Activated T-cell treated with anti-CD3 and anti-CD28 coated beads, Interleukin-2, amount 50 U/mL, for 72 hours (primary cell): ENCODE measurements at regions not wholly inside any gene's neighbourhood (a gene's known extent, or its start where the extent isn't known, plus 50 kb on each side); places are given as distances from the start of the nearest gene placed in this dataset.

Experiments used
- ATAC-seq, 2 donors: fragments of 150-1000 bp; cut with Tn5 transposase; replicated peaks in 1 of 2; 2 replicates each; pipeline ENCODE4 v1.10.0; 2021; ENCODE audit warnings: moderate library complexity in 2 of 2, mild to moderate bottlenecking in 1 of 2
- DNase-seq, 2 donors: peaks; one replicate each; pipeline ENCODE4 v3.0.0; 2021 to 2022; ENCODE audit warnings: mixed read lengths in 1 of 2
- H3K27ac Mint-ChIP-seq: one replicate; pipeline ENCODE4 v1.8.0; 2022; ENCODE audit warnings: mild to moderate bottlenecking, moderate library complexity, mixed read lengths
- H3K27me3 Mint-ChIP-seq: one replicate; pipeline ENCODE4 v1.8.0; 2022; ENCODE audit warnings: low read depth, mixed read lengths
- H3K36me3 Mint-ChIP-seq, 2 donors: one replicate each; pipeline ENCODE4 v1.8.0; 2022; ENCODE audit warnings: mixed read lengths in 2 of 2, mild to moderate bottlenecking in 1 of 2; ENCODE audit not compliant: insufficient read depth in 2 of 2
- H3K4me1 Mint-ChIP-seq: one replicate; pipeline ENCODE4 v1.8.0; 2022; ENCODE audit warnings: low read depth, mixed read lengths
- H3K4me3 Mint-ChIP-seq, 2 donors: one replicate each; pipeline ENCODE4 v1.8.0; 2022; ENCODE audit warnings: mild to moderate bottlenecking in 2 of 2, mixed read lengths in 2 of 2, moderate library complexity in 2 of 2
- H3K9me3 Mint-ChIP-seq, 2 donors: one replicate each; pipeline ENCODE4 v1.8.0; 2022; ENCODE audit warnings: mixed read lengths in 2 of 2

DNA sequence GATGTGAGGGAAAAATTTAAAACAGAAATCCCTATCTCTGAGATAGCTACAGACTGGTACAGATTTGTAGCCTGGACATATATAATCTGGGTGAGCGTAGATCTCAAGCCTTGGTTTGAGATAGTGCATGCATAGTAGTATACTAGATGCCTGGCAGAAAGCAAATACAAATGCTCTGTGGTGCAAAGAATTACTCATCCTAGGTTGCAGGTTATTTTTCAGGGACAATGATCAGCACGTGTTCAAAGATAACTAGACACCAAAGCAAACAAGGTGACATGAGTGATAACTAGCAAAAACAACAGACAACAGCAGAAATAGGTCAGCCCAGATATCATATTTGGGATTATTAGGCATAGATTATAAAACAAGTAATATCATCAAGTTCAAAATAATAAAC lies 292.5 kb downstream of the HLX start:
- Mint-ChIP-seq H3K4me3 (no peak overlapping the region), H3K27me3 (no peaks in the 10 kb centered on the region), H3K27ac (no peak overlapping the region), H3K4me1 (no peaks in the 10 kb centered on the region), H3K36me3 (peaks cover 0 to 2% of the 10 kb centered on the region in 2 donors), H3K9me3 (peaks cover 3 to 9% of the 10 kb centered on the region in 2 donors)
- ATAC-seq (no peak), DNase-seq (no peak)

DNA sequence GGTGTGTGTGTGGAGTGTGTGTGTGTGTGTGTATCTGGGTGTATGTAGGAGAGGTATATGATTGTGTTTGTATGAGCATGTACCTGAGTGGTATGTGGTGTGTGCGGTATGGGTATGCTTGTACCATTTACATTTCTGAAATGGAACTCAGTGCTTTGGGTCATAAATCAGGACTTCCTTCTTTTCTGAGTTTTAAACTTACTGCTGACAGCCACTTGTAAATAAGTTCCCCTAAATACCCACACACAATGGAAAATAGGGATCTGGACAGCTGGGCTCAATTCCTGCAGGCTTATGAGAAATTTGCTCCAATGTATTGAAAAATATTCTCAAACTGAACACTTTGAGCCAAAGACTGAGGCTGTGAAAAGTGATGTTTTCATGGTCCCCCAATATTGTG lies 293.6 kb downstream of the HLX start:
- DNase-seq (no peak), ATAC-seq (no peak)
- no peaks in the 10 kb centered on the region for H3K4me1 Mint-ChIP-seq
- H3K36me3 Mint-ChIP-seq, result peaks cover 0 to 2% of the 10 kb centered on the region in 2 donors
- H3K9me3 Mint-ChIP-seq, result peaks cover 3 to 9% of the 10 kb centered on the region in 2 donors
- no peaks in the 10 kb centered on the region for H3K27me3 Mint-ChIP-seq
- no peak overlapping the region for H3K4me3 Mint-ChIP-seq
- H3K27ac Mint-ChIP-seq, result no peak overlapping the region

- no peak for DNase-seq
- Mint-ChIP-seq H3K4me3 (no peak overlapping the region), H3K27ac (no peak overlapping the region), H3K27me3 (no peaks in the 10 kb centered on the region), H3K4me1 (no peaks in the 10 kb centered on the region), H3K36me3 (peaks cover 0 to 2% of the 10 kb centered on the region in 2 donors), H3K9me3 (peaks cover 3 to 9% of the 10 kb centered on the region in 2 donors)
- ATAC-seq, result no peak
Observed at GRCh38 chr1:221174330-221174993, 295.2 kb downstream of the HLX start.

- no peaks in the 10 kb centered on the region for H3K27me3 Mint-ChIP-seq
- ATAC-seq (no peak), DNase-seq (no peak)
- H3K4me3 Mint-ChIP-seq, result no peak overlapping the region
- no peaks in the 10 kb centered on the region for H3K4me1 Mint-ChIP-seq
- H3K27ac Mint-ChIP-seq, result no peak overlapping the region
- H3K9me3 Mint-ChIP-seq, result peaks cover 3 to 9% of the 10 kb centered on the region in 2 donors
- H3K36me3 Mint-ChIP-seq, result peaks cover 0 to 2% of the 10 kb centered on the region in 2 donors
Observed at GRCh38 chr1:221175249-221175648, 296.0 kb downstream of the HLX start.

DNA sequence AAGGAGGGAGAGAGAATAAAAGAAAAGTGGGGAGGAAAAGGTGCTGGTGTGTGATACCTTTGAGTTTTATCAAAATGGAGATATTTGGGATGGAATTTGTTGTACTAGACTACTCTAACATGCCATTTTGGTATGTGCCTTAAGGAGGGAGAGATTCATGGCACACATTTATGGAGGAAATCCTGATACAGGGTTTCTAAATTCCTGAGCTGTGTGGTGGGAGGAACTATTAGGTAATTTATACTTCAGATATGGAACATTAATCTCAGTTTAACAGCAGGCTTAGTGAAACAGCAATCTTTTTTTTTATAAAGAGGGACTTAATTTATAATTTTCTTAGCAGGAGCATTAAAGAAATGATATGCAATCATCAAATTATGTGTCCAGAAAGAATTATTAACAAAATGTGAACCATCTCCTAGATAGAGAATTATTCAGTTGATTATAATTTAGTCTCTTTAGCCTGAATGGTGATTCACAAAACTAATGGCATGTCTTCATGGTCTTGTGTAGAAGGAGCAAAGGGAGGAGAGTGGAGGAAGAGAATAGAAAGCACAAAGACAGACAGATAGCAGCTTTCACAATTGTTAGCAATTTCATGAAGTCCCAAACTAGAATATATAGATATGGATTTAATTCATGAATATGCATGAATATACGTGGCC lies 301.6 kb downstream of the HLX start:
- Mint-ChIP-seq H3K9me3 (no peaks in the 10 kb centered on the region), H3K27ac (no peak overlapping the region), H3K27me3 (no peaks in the 10 kb centered on the region), H3K4me3 (no peak overlapping the region), H3K4me1 (no peaks in the 10 kb centered on the region), H3K36me3 (no peaks in the 10 kb centered on the region)
- DNase-seq (no peak), ATAC-seq (no peak)

DNA sequence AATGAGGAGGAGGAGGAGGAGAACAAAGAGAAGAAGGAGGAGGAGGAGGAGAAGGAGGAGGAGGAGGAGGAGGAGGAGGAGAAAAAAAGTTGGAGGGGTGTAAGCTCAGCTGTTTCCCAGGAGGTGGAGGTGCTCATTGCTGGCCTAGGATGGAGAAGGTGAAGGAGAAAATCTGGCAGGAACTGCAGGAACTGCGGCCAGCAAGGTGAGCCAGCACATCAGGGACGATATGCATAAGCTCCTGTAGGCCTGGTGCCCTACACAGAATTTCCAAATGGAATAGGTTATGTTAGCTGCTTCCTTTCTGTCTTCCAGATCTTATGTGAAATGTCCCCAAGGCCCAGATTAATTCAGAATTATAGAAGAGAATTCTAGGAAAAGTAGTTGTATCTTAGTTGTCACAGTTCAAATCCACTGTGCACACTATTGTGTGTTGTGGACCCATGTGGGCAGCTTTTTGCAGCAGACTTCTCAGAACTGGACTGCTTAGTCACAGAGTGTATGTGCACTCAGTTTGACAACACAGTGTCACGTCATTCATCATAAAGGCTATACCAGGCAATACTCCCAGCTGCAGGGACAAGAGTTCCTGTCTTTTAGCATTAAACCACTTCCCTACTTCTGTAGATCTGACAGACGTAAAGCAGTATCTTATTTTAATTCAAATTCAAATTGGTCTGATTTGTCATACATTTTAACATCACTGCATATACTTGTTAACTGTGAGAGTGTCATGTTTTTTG lies 303.7 kb downstream of the HLX start:
- DNase-seq (no peak), ATAC-seq (peak; percentile 34 to 74)
- no peaks in the 10 kb centered on the region for H3K27me3 Mint-ChIP-seq
- no peak overlapping the region for H3K4me3 Mint-ChIP-seq
- no peaks in the 10 kb centered on the region for H3K9me3 Mint-ChIP-seq
- no peak overlapping the region for H3K27ac Mint-ChIP-seq
- H3K4me1 Mint-ChIP-seq, result no peaks in the 10 kb centered on the region
- H3K36me3 Mint-ChIP-seq, result no peaks in the 10 kb centered on the region

DNA sequence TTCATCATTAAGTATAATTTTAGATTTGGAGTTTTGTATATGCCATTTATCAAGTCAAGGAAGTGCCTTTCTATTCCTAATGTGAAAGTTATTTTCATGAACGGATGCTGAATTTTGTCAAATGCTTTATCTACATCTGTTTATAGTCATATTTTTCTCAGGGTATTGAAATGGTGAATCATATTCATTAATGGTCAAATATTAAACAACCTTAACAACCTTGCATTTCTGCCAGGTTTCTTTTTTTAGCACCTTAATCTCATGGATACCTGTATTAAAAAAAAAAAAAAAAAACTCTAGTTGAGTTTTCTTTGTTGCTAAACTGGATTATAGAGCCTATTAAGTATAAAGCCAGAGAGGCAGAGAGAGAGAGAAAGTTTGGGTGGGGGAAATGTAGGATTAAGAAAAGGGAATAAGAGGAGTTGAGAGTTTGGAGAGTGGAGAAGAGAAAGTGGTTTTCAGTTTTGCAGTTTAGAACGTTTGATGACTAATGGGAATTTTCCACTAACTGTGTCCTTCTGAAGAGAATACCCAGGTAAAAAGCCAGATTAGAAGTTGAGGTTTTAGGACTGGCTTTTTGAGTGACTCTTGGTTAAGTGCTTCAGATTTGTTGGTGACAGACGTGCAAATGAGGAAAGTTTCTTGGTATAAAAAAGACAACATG lies 305.0 kb downstream of the HLX start:
- no peak for DNase-seq
- Mint-ChIP-seq H3K9me3 (no peaks in the 10 kb centered on the region), H3K36me3 (no peaks in the 10 kb centered on the region), H3K27ac (no peak overlapping the region), H3K4me1 (no peaks in the 10 kb centered on the region), H3K4me3 (no peak overlapping the region), H3K27me3 (no peaks in the 10 kb centered on the region)
- no peak for ATAC-seq

- Mint-ChIP-seq H3K27me3 (no peaks in the 10 kb centered on the region), H3K4me3 (no peak overlapping the region), H3K27ac (no peak overlapping the region), H3K9me3 (no peaks in the 10 kb centered on the region), H3K36me3 (no peaks in the 10 kb centered on the region), H3K4me1 (no peaks in the 10 kb centered on the region)
- ATAC-seq (no peak), DNase-seq (no peak)
Observed at GRCh38 chr1:221187174-221187573, 307.9 kb downstream of the HLX start.

- no peak overlapping the region for H3K4me3 Mint-ChIP-seq
- H3K36me3 Mint-ChIP-seq, result no peaks in the 10 kb centered on the region
- H3K4me1 Mint-ChIP-seq, result no peaks in the 10 kb centered on the region
- no peak overlapping the region for H3K27ac Mint-ChIP-seq
- no peak for ATAC-seq
- H3K27me3 Mint-ChIP-seq, result no peaks in the 10 kb centered on the region
- DNase-seq, result no peak
- no peaks in the 10 kb centered on the region for H3K9me3 Mint-ChIP-seq
Observed at GRCh38 chr1:221188458-221188857, 309.2 kb downstream of the HLX start.

- no peaks in the 10 kb centered on the region for H3K36me3 Mint-ChIP-seq
- H3K4me1 Mint-ChIP-seq, result no peaks in the 10 kb centered on the region
- ATAC-seq (no peak), DNase-seq (no peak)
- H3K4me3 Mint-ChIP-seq, result no peak overlapping the region
- no peaks in the 10 kb centered on the region for H3K9me3 Mint-ChIP-seq
- no peaks in the 10 kb centered on the region for H3K27me3 Mint-ChIP-seq
- H3K27ac Mint-ChIP-seq, result no peak overlapping the region
Observed at GRCh38 chr1:221190249-221190648, 311.0 kb downstream of the HLX start.

GRCh38 chr1:221192055-221192454 lies 312.8 kb downstream of the HLX start:
- Mint-ChIP-seq H3K4me1 (no peaks in the 10 kb centered on the region), H3K27me3 (no peaks in the 10 kb centered on the region), H3K9me3 (peaks cover 0 to 3% of the 10 kb centered on the region in 2 donors), H3K4me3 (no peak overlapping the region), H3K36me3 (no peaks in the 10 kb centered on the region), H3K27ac (no peak overlapping the region)
- ATAC-seq, result no peak
- DNase-seq, result no peak

- no peak overlapping the region for H3K4me3 Mint-ChIP-seq
- H3K36me3 Mint-ChIP-seq, result no peaks in the 10 kb centered on the region
- ATAC-seq (peak; percentile 63 to 71), DNase-seq (no peak)
- no peaks in the 10 kb centered on the region for H3K4me1 Mint-ChIP-seq
- peak overlapping the region; percentile 35 for H3K27ac Mint-ChIP-seq
- H3K27me3 Mint-ChIP-seq, result no peaks in the 10 kb centered on the region
- peaks cover 2 to 6% of the 10 kb centered on the region in 2 donors for H3K9me3 Mint-ChIP-seq
Observed at GRCh38 chr1:221200464-221200863, 321.2 kb downstream of the HLX start.

GRCh38 chr1:221201773-221202172 lies 322.5 kb downstream of the HLX start:
- Mint-ChIP-seq H3K4me3 (no peak overlapping the region), H3K9me3 (peaks cover 2 to 3% of the 10 kb centered on the region in 2 donors), H3K4me1 (no peaks in the 10 kb centered on the region), H3K36me3 (no peaks in the 10 kb centered on the region), H3K27me3 (no peaks in the 10 kb centered on the region), H3K27ac (no peak overlapping the region)
- no peak for DNase-seq
- peak; percentile 52 to 73 for ATAC-seq
